Right atrium auricular region (tissue), 2 donors: ENCODE measurements at regions not wholly inside any gene's neighbourhood (a gene's known extent, or its start where the extent isn't known, plus 50 kb on each side); places are given as distances from the start of the nearest gene placed in this dataset.

Experiments
- DNase-seq: peaks from one replicate; pipeline ENCODE4 v3.0.0-alpha.2; 2019; ENCODE audit warnings: low spot score
- H3K27ac ChIP-seq, 2 donors: fragments of 200-600 bp; sonication (generic); 1 replicate in 1 of 2; 2 replicates in 1 of 2; pipeline ENCODE4 v1.5.1; 2016 to 2019
- H3K27me3 ChIP-seq, 2 donors: fragments of 200-600 bp; sonication (generic); one replicate each; pipeline versions ENCODE4 v1.5.1 to v1.6.0; 2017 to 2019
- H3K36me3 ChIP-seq: fragments of 200-600 bp; sonication (generic); one replicate; pipeline ENCODE4 v1.5.1; 2016
- H3K4me1 ChIP-seq, 2 donors: fragments of 200-600 bp; sonication (generic); one replicate each; pipeline versions ENCODE4 v1.5.1 to v1.6.0; 2017 to 2019
- H3K4me3 ChIP-seq, 2 donors: fragments of 200-600 bp; sonication (generic); 1 replicate in 1 of 2; 2 replicates in 1 of 2; pipeline ENCODE4 v1.5.1; 2017 to 2019; ENCODE audit warnings: mild to moderate bottlenecking in 1 of 2, moderate library complexity in 1 of 2
- H3K9me3 ChIP-seq, 2 donors: fragments of 200-600 bp; sonication (generic); one replicate each; pipeline ENCODE4 v1.5.1; 2019
- CTCF ChIP-seq, 2 donors: fragments of 200-600 bp; sonication (generic); IDR thresholded peaks; one replicate each; pipeline ENCODE4 v1.5.1; 2019; ENCODE audit warnings: antibody characterized with exemption in 2 of 2

- no peaks in the 10 kb centered on the region for H3K36me3 ChIP-seq
- H3K4me1 ChIP-seq, result no peaks in the 10 kb centered on the region
- no peak for TF ChIP-seq CTCF (IDR thresholded peaks at IDR 0.05)
- H3K4me3 ChIP-seq, result no peak overlapping the region
- DNase-seq, result no peak
- no peaks in the 10 kb centered on the region for H3K27me3 ChIP-seq
- H3K27ac ChIP-seq, result no peak overlapping the region
- H3K9me3 ChIP-seq, result no peaks in the 10 kb centered on the region
Observed at GRCh38 chr3:62995119-62995518, 119.9 kb upstream of the CADPS start.

GRCh38 chr3:62995530-62995929 is 120.3 kb upstream of the CADPS start:
- Histone ChIP-seq H3K4me1 (no peaks in the 10 kb centered on the region), H3K9me3 (no peaks in the 10 kb centered on the region)
- no peak for TF ChIP-seq CTCF (IDR thresholded peaks at IDR 0.05)

GRCh38 chr3:62997369-62997768 is 122.2 kb upstream of the CADPS start:
- no peaks in the 10 kb centered on the region for H3K4me1 ChIP-seq
- H3K27ac ChIP-seq, result no peak overlapping the region
- no peaks in the 10 kb centered on the region for H3K9me3 ChIP-seq
- TF ChIP-seq CTCF (IDR thresholded peaks at IDR 0.05), result no peak
- DNase-seq, result no peak
- no peak overlapping the region for H3K4me3 ChIP-seq
- no peaks in the 10 kb centered on the region for H3K36me3 ChIP-seq
- H3K27me3 ChIP-seq, result no peaks in the 10 kb centered on the region

More at GRCh38 chr3:62995530-62995929, 120.3 kb upstream of the CADPS start:
- Histone ChIP-seq H3K4me3 (no peak overlapping the region), H3K27me3 (no peaks in the 10 kb centered on the region), H3K27ac (no peak overlapping the region), H3K36me3 (no peaks in the 10 kb centered on the region)
- no peak for DNase-seq

- H3K4me1 ChIP-seq, result no peaks in the 10 kb centered on the region
- H3K27ac ChIP-seq, result no peak overlapping the region
- H3K36me3 ChIP-seq, result no peaks in the 10 kb centered on the region
- no peaks in the 10 kb centered on the region for H3K27me3 ChIP-seq
- no peak for TF ChIP-seq CTCF (IDR thresholded peaks at IDR 0.05)
- DNase-seq, result no peak
- H3K4me3 ChIP-seq, result no peak overlapping the region
- H3K9me3 ChIP-seq, result peaks cover 0 to 6% of the 10 kb centered on the region in 2 donors
Observed at GRCh38 chr3:62999158-62999557, 123.9 kb upstream of the CADPS start.

GRCh38 chr3:62999791-63000190 is 124.6 kb upstream of the CADPS start:
- no peaks in the 10 kb centered on the region for H3K36me3 ChIP-seq
- no peaks in the 10 kb centered on the region for H3K4me1 ChIP-seq
- no peak overlapping the region for H3K27ac ChIP-seq
- no peak for TF ChIP-seq CTCF (IDR thresholded peaks at IDR 0.05)
- no peak for DNase-seq
- no peak overlapping the region for H3K4me3 ChIP-seq
- peaks cover 0 to 6% of the 10 kb centered on the region in 2 donors for H3K9me3 ChIP-seq
- H3K27me3 ChIP-seq, result no peaks in the 10 kb centered on the region

- Histone ChIP-seq H3K27ac (no peak overlapping the region), H3K4me1 (no peaks in the 10 kb centered on the region), H3K9me3 (peaks cover 0 to 6% of the 10 kb centered on the region in 2 donors), H3K27me3 (no peaks in the 10 kb centered on the region), H3K4me3 (no peak overlapping the region), H3K36me3 (no peaks in the 10 kb centered on the region)
- no peak for TF ChIP-seq CTCF (IDR thresholded peaks at IDR 0.05)
- no peak for DNase-seq
Observed at GRCh38 chr3:63004448-63004847, 129.2 kb upstream of the CADPS start.
